Panc1 (cell line): ENCODE measurements at regions not wholly inside any gene's neighbourhood (a gene's known extent, or its start where the extent isn't known, plus 50 kb on each side); places are given as distances from the start of the nearest gene placed in this dataset.

Experiments used
- ATAC-seq: fragments of 200-7000 bp; cut with Tn5 transposase; 2 replicates; pipeline ENCODE4 v1.9.1; 2020; ENCODE audit warnings: mild to moderate bottlenecking, moderate library complexity
- BruUV-seq: library from RNA; stranded (reverse); fragments of 400-500 nt; replicated peaks from 2 replicates; lab custom pipeline; 2021; lab: Mats Ljungman, UMichigan
- CTCF ChIA-PET: fragments of 300-600 bp; sonication (Branson Sonifier 250); formaldehyde crosslinking; loops from one replicate; lab custom pipeline; 2022; ENCODE audit warnings: antibody characterized with exemption; lab: Charles Lee
- POLR2A ChIA-PET: fragments of 300-600 bp; sonication (Branson Sonifier 250); formaldehyde crosslinking; loops from one replicate; lab custom pipeline; 2022; ENCODE audit warnings: antibody characterized with exemption; lab: Charles Lee
- DNase-seq: peaks from one replicate; pipeline ENCODE4 v3.0.0-alpha.2; 2010; ENCODE audit warnings: low read depth, low spot score
- H3K27ac ChIP-seq: 2 replicates; pipeline ENCODE4 v1.5.1; 2011; ENCODE audit warnings: mild to moderate bottlenecking, low read length, inconsistent platforms
- H3K27me3 ChIP-seq: fragments of 200-500 bp; sonication (Bioruptor generic); 2 replicates; pipeline ENCODE4 v1.6.0; 2014; ENCODE audit warnings: low read length, inconsistent platforms; ENCODE audit not compliant: control insufficient read depth, insufficient read depth
- H3K36me3 ChIP-seq: fragments of 200-500 bp; sonication (Bioruptor generic); 2 replicates; pipeline ENCODE4 v1.5.1; 2014; ENCODE audit warnings: inconsistent platforms, mild to moderate bottlenecking, low read length, moderate library complexity; ENCODE audit not compliant: control insufficient read depth, insufficient read depth
- H3K4me1 ChIP-seq: 2 replicates; pipeline ENCODE4 v1.5.1; 2011; ENCODE audit warnings: inconsistent platforms, mild to moderate bottlenecking, low read length, moderate library complexity; ENCODE audit not compliant: control insufficient read depth, insufficient read depth
- H3K4me3 ChIP-seq, 2 experiments: 2 replicates each; pipeline ENCODE4 v1.5.1; 2011 to 2012; ENCODE audit warnings: low read depth in 2 of 2, low read length in 2 of 2, mild to moderate bottlenecking in 2 of 2, inconsistent platforms in 1 of 2, moderate library complexity in 1 of 2
- H3K9me3 ChIP-seq: fragments of 200-500 bp; sonication (Bioruptor generic); 2 replicates; pipeline ENCODE4 v1.5.1; 2014; ENCODE audit warnings: low read depth, mild to moderate bottlenecking, inconsistent platforms, low read length, moderate library complexity; ENCODE audit not compliant: control insufficient read depth, insufficient read depth
- CTCF ChIP-seq: fragments of 450-650 bp; IDR thresholded peaks from 2 replicates; pipeline ENCODE4 v1.5.1; 2017; ENCODE audit warnings: mild to moderate bottlenecking
- POLR2AphosphoS5 ChIP-seq: IDR thresholded peaks from 2 replicates; pipeline ENCODE4 v1.6.1; 2012; ENCODE audit warnings: mild to moderate bottlenecking, low read depth, low read length, moderate library complexity
- REST ChIP-seq, 2 experiments: IDR thresholded peaks; 2 replicates each; pipeline ENCODE4 v1.6.1; 2011 to 2012; ENCODE audit warnings: low read depth in 2 of 2, control low read depth in 1 of 2, low read length in 1 of 2, mild to moderate bottlenecking in 1 of 2, moderate library complexity in 1 of 2; ENCODE audit not compliant: insufficient read depth in 1 of 2
- SIN3A ChIP-seq: IDR thresholded peaks from 2 replicates; pipeline ENCODE4 v1.6.1; 2012; ENCODE audit warnings: low read depth, mild to moderate bottlenecking, low read length, moderate library complexity, borderline replicate concordance; ENCODE audit not compliant: insufficient read depth
- TCF7L2 ChIP-seq: IDR thresholded peaks from 2 replicates; pipeline ENCODE4 v1.6.1; 2011; ENCODE audit warnings: mild to moderate bottlenecking, low read depth, low read length, inconsistent platforms
- in situ Hi-C: cut with HindIII; loops from 2 replicates; pipeline ENCODE4 v1.10.0; 2016; ENCODE audit warnings: low sequenced_read_pairs, low pct_unique_long_range_greater_than_20kb
- intact Hi-C: fragments of 100-400 bp; cut with micrococcal nuclease; formaldehyde crosslinking; loops from one replicate; pipeline ENCODE4 v1.10.0; 2022; ENCODE audit not compliant: unreplicated experiment

GRCh38 chr15:98277602-98278001, 317.1 kb downstream of the ARRDC4 start:
- DNase-seq: no peak
- ChIA-PET POLR2A (no interaction called here), CTCF (no interaction called here)
- H3K27ac ChIP-seq: no peak overlapping the region
- no peaks in the 10 kb centered on the region for H3K36me3 ChIP-seq
- in situ Hi-C loops (no loop called here), intact Hi-C loops (no loop called here)
- peaks cover 2% of the 10 kb centered on the region for H3K27me3 ChIP-seq
- BruUV-seq: no TSS peak
- H3K4me1 ChIP-seq: no peaks in the 10 kb centered on the region
- H3K4me3 ChIP-seq: no peak overlapping the region
- no peaks in the 10 kb centered on the region for H3K9me3 ChIP-seq
- no peak for TF ChIP-seq SIN3A
- no peak for TF ChIP-seq POLR2AphosphoS5
- TF ChIP-seq REST (IDR thresholded peaks at IDR 0.05; ENCODE audit: insufficient read depth in 1 of 2, low read depth in 2 of 2, low read length in 1 of 2): no peak
- no peak for TF ChIP-seq TCF7L2
- no peak for TF ChIP-seq CTCF
- ATAC-seq: no peak

GRCh38 chr15:98280284-98280975, 319.9 kb downstream of the ARRDC4 start:
- no peak overlapping the region for H3K27ac ChIP-seq
- DNase-seq (no peak), ATAC-seq (no peak)
- ChIA-PET CTCF (no interaction called here), POLR2A (no interaction called here)
- no peaks in the 10 kb centered on the region for H3K4me1 ChIP-seq
- no TSS peak for BruUV-seq
- H3K27me3 ChIP-seq: peaks cover 4% of the 10 kb centered on the region
- intact Hi-C loops: no loop called here
- no peak overlapping the region for H3K4me3 ChIP-seq
- in situ Hi-C loops: no loop called here
- H3K36me3 ChIP-seq: no peaks in the 10 kb centered on the region
- TF ChIP-seq SIN3A (no peak), TCF7L2 (no peak), POLR2AphosphoS5 (no peak), REST (IDR thresholded peaks at IDR 0.05; ENCODE audit: insufficient read depth in 1 of 2, low read depth in 2 of 2, low read length in 1 of 2) (no peak), CTCF (no peak)
- H3K9me3 ChIP-seq: no peaks in the 10 kb centered on the region
